Kidney capillary endothelial cell (primary cell): ENCODE measurements at regions not wholly inside any gene's neighbourhood (a gene's known extent, or its start where the extent isn't known, plus 50 kb on each side); places are given as distances from the start of the nearest gene placed in this dataset.

Experiments used
- DNase-seq: peaks from one replicate; pipeline ENCODE4 v3.0.0-alpha.2; 2018; ENCODE audit warnings: low spot score

DNA sequence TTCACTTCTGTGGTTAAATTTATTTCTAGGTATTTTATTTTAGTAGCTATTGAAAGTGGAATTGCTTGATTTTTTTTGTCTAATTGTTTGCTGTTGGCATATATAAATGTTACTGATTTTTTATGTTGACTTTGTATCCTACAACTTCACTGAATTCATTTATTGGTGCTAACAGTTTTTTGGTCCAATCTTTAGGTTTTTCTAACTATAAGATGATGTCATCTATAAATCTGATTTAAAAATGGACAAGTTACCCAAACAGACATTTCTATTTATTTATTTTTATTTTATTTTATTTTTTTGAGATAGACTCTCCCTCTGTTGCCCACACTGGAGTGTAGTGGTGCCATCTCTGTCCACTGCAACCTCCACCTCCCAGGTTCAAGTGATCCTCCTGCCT, 162.3 kb downstream of the COX7C start:
- DNase-seq = no peak

DNA sequence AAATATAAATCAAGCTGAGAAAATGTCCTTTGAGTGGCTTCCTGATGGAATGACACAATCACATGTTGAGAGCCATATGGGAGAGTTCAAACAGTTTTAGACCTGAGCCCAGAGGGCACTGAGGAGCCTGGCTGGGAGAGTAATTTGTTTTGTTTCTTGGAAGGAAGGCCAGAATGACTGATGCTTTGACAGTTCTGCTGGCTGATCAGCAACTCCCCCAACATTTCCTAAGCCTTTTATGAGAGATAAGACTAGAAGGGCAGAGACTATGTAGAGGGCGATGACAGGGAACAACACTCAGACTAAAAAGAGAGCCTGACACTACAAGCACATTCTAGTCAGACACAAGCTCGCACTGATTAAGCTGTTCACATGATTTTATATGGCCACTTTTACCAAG, 169.2 kb downstream of the COX7C start:
- no peak for DNase-seq

DNA sequence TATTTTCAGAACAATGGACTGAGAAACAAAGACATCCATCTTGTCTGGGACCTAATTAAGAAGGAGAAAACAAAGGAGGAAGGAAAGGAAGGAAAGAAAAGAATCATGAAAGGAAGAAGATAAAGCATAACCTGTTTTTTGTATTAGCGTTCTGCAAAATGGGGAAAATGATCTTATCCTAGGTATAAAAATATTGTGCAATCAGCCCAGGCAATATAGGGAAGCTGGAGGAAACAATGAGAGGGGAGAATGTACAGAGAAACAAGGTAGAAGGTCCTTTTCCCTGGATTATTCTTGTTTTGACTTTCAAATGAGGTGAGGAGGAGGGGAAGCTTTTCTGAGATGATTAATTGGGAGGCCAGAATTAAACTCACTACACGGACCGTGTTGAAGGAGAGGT, 177.9 kb downstream of the COX7C start:
- no peak for DNase-seq

- no peak for DNase-seq
Measured at GRCh38 chr5:86797677-86798076, 179.9 kb downstream of the COX7C start.

DNA sequence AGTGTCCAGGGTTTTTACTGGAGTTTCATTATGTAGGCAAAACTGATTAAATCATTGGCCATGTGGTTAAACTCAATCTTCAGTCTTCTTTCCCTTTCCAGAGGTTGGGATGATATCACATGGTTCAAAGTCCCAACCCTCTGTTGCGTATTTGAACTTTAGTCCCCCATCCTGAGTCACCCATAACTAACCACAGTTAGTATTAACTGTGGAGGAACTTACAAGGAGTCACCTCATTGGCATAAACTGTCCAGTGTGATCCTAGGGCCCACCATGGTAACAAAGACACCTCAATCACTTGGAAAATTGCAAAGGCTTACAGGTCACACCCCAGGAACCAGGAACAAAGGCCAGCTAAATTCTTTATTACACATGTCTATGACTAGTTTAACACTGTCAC, 188.5 kb downstream of the COX7C start:
- DNase-seq = no peak

DNA sequence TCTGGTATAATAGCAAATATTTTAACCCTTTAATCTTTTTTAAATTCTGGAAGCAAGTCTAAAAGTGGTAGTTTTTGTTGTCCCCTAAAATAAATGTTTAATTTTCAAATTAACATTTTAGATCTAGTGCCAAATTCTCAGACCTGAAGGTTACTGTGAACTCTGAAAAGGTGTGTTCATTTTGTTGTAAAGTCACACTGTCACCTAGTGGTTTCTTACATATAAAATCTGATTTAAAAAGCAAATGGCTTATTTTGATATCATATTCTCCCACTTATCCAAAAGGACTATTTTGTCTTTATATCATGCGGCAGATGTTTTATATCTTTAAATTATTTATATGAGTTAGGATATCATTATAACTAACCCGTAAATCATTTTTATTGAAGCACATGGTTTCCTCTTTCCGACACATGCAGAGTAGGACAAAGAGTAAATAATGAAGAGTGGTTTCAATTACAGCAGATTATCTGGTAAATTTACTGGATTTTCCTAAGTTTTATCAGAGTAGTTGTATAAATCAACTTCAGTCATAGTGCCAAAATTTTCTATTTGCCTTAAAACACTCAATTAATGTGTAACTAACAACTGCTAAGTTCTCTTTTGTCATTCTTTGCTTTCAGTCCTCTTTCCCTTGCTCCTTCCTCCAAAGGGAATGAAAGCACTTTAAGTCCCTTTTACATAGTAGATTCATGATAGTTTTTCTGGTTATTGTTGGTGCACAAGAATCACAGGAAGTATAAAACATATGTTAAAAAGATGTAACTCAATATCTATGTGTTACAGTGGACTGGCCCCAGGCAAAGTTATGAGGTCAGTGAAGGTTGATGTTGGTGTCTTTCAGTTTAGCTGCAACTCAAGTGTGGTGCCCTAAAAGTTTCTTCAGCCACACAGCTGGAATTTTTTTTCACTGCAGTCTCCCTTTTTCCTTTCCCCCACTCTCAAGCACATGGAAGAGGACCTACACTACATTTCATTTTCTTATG, 189.6 kb downstream of the COX7C start:
- DNase-seq = no peak

DNA sequence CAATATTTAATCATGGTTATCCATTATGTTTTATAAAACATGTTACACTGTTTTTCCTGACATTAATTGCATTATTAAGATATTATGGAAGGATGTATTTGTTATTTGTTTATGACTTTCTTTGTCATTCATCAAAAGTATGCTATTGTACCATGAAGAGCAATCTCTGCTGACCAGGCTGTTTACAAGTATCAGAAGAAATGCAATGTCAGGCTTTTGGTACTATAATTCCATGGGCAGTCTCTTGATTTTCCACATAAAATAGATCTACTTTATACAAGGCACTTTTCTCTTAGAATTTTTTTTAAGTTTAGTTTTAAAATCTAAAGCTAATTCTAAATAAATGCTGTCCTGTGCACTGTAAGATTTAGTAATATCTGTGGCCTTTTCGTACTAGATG, 196.6 kb downstream of the COX7C start:
- DNase-seq = no peak

DNA sequence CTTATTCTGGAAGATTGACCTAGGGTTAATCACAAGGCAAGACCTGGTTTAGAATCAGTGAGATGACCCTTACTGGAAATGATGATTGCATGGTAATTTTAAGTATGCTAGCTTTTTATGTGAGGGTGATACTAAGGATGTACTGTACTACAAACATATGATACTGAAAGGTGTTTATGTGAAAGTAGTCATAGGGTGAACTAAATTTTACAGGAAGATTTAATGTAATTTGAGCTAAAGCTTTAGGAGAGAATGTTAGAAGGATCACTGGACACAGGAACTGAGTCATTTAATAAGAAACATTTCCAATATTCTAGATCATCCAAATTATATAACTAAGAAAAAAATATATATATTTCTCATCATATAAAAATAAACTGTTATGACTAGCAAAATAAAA, 197.2 kb downstream of the COX7C start:
- DNase-seq = no peak

DNA sequence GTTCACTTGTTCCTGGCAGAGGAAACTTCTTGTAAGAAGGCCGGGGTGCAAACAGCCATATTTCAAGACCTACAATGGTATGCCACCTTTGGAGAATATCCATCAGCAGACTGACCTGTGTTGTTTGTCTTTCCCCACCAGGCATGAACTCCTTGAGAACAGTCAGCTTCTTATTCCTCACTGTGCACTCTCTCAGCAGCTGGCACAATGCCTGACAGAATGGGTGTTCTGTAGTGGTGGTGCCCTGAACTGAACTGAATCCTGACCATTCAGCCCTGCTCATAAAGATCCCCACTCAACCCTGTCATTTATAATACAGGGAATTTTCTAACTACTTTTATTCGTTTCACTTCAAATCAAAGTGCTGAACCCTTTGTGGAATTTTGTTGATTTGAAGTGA, 206.9 kb downstream of the COX7C start:
- no peak for DNase-seq

DNA sequence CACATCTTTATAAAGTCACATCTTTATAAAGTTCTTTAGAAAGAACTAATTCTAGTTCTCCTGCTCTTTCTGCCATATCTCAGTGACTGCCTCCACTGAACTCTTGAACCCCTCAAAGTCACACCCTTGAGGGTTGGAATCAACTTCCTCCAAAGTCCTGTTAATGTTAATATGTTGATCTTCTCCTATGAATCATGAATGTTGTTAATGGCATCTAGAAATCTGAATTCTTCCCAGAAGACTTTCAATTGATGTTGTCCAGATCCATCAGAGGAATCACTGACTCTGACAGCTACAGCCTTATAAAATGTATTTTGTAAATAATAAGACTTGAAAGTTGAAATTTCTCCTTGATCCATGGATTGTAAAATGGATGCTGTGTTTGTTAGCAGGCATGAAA, 213.4 kb downstream of the COX7C start:
- no peak for DNase-seq

DNA sequence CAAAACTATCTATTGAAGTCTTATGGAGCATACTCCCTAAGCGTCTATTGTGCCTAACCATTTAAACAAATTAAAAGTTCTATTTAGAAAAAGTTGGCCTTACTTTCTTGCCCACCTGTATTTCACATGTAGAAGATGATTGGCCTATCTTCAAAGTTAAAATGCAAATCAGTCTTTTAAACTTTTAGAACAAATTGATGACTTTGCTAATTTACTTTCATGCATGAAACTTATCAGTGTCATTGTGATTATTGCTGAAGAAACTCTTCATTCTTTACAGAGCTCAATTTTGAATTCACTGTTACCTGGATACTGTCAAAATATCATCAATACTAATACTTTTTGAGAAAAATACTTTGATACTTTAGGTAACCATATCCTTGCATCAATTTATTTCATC, 216.1 kb downstream of the COX7C start:
- no peak for DNase-seq

- no peak for DNase-seq
Measured at GRCh38 chr5:86837610-86838009, 219.9 kb downstream of the COX7C start.

GRCh38 chr5:86838083-86838482, 220.3 kb downstream of the COX7C start:
- no peak for DNase-seq

DNA sequence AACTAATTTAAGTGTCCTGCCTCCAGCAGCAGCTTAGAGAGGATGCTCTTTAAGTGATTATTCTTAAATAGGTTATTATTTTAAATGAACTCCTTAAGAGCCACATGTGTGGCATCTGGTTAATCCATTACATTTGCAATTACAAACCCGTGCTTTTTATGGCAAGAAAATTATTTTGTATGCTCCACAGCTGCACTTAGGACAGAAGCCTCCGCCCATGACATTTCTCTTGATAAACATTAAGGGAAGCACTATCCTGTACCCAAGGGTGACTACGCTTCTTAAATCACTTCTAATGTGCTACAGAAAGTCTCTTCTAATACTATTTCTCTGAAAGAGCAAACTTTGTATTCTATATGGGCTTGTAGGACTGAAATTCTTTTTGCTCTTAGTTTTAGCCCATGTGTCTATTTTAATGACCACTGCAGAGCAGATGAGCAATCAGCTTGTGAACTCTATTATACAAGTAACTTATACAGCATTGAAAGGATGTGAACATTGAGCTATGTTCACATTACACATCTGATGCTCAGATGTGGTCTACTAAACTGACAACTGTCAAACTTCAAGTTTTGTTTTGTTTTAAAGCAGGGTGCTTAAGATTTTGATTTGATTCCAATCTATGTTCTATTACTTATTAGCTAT, 223.4 kb downstream of the COX7C start:
- DNase-seq = no peak

DNA sequence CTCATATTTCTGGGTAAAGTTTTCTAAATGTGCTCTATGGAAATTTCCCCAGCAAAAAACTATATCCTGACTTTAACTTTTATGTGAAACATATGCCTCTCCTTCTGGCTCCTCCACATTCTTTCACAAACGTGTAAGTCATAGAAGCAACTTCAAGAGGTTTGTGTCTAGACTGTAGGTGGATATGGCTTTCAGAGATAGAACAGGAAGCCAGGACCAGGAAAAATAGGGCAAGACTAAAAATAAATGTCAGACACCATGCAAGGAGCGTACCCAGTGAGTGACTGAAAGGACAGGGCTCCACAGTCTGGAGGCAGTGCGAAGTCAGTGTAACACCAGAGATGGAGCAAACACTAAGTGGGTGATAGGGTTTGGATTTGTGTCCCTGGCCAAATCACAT, 240.7 kb downstream of the COX7C start:
- no peak for DNase-seq

- DNase-seq = no peak
Measured at GRCh38 chr5:86861512-86861911, 243.8 kb downstream of the COX7C start.

GRCh38 chr5:86862093-86862492, 244.4 kb downstream of the COX7C start:
- DNase-seq = no peak

GRCh38 chr5:86864051-86864450, 246.3 kb downstream of the COX7C start:
- DNase-seq = no peak

GRCh38 chr5:86865256-86865785, 247.6 kb downstream of the COX7C start:
- DNase-seq = no peak

DNA sequence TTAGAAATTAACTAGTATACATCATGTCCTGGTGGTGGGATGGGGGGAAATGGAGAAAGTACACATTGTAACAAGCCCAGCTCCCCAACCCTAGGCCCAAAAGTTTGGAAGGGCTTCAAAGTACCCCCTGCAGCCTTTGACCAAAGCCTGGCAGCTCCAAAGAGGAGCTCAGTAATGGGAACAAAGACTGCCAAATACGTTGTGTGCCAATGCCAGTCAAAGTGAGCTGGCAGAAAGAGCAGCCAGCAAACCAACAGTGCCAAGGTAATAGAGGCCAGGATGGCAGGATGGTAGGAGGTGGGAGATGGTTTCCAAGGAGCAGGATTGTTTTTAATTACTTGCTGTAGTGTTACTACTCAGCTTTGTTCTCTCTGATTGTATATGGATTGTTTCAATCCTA, 248.3 kb downstream of the COX7C start:
- DNase-seq = no peak

GRCh38 chr5:86869268-86869667, 251.5 kb downstream of the COX7C start:
- DNase-seq = no peak

DNA sequence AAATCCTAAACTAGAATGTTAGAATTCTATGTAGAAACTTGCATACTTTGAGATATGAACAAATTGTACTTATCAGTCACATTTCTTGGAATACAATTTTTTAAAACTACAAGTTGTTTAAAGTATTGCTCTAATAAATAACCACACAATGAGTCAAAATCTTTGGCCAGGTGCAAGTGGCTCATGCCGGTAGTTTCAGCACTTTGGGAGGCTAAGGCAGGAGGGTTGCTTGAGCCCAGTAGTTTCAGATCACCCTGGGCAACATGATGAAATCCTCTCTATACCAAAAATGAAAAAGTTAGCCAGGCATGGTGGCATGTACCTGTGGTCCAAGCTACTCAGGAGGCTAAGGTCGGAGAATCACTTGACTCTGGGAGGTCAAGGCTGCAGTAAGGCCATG, 257.8 kb downstream of the COX7C start:
- no peak for DNase-seq

DNA sequence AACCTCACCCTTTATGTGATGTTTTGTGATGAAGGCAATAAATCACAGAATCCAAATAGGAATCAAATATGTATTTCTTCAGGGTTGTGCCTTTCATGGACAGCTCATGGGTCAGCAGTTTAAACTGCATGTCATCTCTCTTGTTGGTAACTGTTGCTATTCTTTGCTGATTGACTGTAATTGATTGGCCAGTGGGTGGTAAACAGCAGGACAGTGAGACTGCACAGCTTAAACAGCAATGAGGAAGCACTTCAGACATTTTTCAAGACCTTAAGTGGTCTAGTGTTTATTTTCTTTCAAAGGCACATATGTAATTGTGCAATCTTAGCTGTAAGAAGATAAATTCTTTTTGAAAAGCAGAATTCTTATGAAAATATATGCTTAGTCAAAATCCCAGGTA, 260.5 kb downstream of the COX7C start:
- DNase-seq = no peak
